BLaER1 treated with 17β-estradiol and CSF1 and Interleukin-3, amounts not matched to agents 10 nM and 100 nM (cell line): ENCODE measurements at regions not wholly inside any gene's neighbourhood (a gene's known extent, or its start where the extent isn't known, plus 50 kb on each side); places are given as distances from the start of the nearest gene placed in this dataset.
A peak's percentile ranks its signal among the peaks of the same experiment; 100 is the strongest.

Source experiments
- H3K27ac ChIP-seq, 11 experiments: shearing (Covaris generic); formaldehyde crosslinking; 2 replicates each; pipeline ENCODE4 v1.8.1; 2022
- H3K27me3 ChIP-seq, 11 experiments: shearing (Covaris generic); formaldehyde crosslinking; 2 replicates each; pipeline ENCODE4 v1.8.1; 2022
- H3K36me3 ChIP-seq, 11 experiments: shearing (Covaris generic); formaldehyde crosslinking; 2 replicates each; pipeline ENCODE4 v1.8.1; 2022
- H3K4me1 ChIP-seq, 10 experiments: shearing (Covaris generic); formaldehyde crosslinking; 2 replicates each; pipeline ENCODE4 v1.8.1; 2022
- H3K4me2 ChIP-seq, 11 experiments: shearing (Covaris generic); formaldehyde crosslinking; 2 replicates each; pipeline ENCODE4 v1.8.1; 2022
- H3K4me3 ChIP-seq, 10 experiments: shearing (Covaris generic); formaldehyde crosslinking; 2 replicates each; pipeline ENCODE4 v1.8.1; 2022
- H3K9ac ChIP-seq, 11 experiments: shearing (Covaris generic); formaldehyde crosslinking; 2 replicates each; pipeline ENCODE4 v1.8.1; 2022
- H3K9me3 ChIP-seq, 11 experiments: shearing (Covaris generic); formaldehyde crosslinking; replicated peaks in 1 of 11; 2 replicates each; pipeline ENCODE4 v1.8.1; 2022
- H4K20me1 ChIP-seq, 11 experiments: shearing (Covaris generic); formaldehyde crosslinking; 2 replicates each; pipeline ENCODE4 v1.8.1; 2022
- Cebpa-rat ChIP-seq, 11 experiments: shearing (Covaris generic); IDR thresholded peaks; 2 replicates each; pipeline ENCODE4 v1.8.1; 2022

DNA sequence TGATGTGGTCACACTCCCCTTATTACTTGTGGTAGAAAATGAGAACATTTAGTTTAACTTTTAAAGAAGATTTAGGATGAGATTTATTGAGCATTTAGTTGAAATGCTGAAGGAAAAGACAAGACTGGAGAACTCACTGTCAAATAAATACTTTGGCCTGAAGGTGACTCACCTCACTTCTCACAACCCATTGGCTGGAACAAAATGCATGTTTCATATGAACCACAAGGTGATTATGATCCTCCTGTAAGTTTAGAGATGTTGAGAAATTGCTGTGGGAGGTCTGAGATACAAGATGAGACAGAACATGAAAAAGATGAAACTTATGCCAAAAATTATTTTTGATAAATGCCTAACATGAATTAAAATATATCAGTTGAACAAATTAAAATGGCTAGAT is 1004.5 kb downstream of the SOCS6 start:
- Histone ChIP-seq H3K4me1 (no peaks in the 10 kb centered on the region), H3K27me3 (no peaks in the 10 kb centered on the region), H3K27ac (no peak overlapping the region), H3K9ac (no peak overlapping the region), H3K36me3 (no peaks in the 10 kb centered on the region), H4K20me1 (no peaks in the 10 kb centered on the region), H3K9me3 (no peaks in the 10 kb centered on the region), H3K4me2 (no peak overlapping the region), H3K4me3 (no peak overlapping the region)
- TF ChIP-seq Cebpa-rat (IDR thresholded peaks at IDR 0.05): no peak

DNA sequence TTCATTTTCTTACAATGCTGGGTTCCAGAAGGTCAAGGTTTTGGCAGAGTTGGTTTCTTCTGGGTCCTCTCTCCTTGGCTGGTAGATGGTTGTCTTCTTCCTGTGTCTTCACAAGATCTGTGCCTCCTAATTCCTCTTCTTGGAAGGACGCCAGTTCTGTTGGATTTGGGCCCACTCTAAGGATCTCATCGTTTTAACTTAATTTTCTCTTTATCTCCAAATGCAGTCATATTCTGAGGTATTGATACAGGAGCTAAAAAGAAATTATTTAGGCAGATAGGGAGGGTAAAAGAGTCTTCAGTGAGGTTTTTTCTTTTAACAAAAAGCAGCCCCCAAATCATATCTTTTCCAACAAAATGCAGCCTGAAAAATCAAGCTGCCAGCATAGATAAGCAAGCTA is 998.4 kb downstream of the SOCS6 start:
- Histone ChIP-seq H3K4me2 (no peak overlapping the region), H3K9ac (no peak overlapping the region), H3K27me3 (no peaks in the 10 kb centered on the region), H3K27ac (no peak overlapping the region), H4K20me1 (no peaks in the 10 kb centered on the region), H3K9me3 (no peaks in the 10 kb centered on the region), H3K36me3 (no peaks in the 10 kb centered on the region), H3K4me3 (no peak overlapping the region), H3K4me1 (no peaks in the 10 kb centered on the region)
- no peak for TF ChIP-seq Cebpa-rat (IDR thresholded peaks at IDR 0.05)

DNA sequence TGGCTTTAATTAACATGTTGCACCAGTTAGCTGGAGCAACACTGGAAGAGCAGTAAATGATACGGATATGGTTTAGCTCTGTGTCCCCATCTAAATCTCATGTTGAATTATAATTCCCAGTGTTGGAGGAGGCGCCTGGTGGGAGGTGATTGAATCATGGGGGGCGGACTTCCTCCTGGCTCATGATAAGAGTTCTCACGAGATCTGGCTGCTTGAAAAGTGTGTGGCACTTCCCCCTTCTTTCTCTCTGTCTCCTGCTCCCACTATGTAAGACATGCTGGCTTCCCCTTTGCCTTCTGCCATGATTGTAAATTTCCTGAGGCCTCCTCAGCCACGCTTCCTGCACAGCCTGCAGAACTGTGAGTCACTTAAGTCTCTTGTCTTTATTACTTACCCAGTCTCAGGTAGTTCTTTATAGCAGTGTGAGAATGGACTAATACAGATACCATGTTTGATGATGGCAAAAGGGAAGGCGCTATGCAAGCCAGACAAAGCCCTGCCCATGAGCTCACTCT is 963.6 kb downstream of the SOCS6 start:
- Histone ChIP-seq H3K4me3 (no peak overlapping the region), H4K20me1 (no peaks in the 10 kb centered on the region), H3K4me2 (peak overlapping the region in 8 of 11 experiments; percentile 5 to 45 (median 28); a peak in 6 of 22 replicates), H3K9ac (no peak overlapping the region), H3K27ac (no peak overlapping the region), H3K27me3 (no peaks in the 10 kb centered on the region), H3K4me1 (peaks cover 0 to 11% (median 6%) of the 10 kb centered on the region in 10 experiments; a peak in 10 of 20 replicates), H3K9me3 (no peaks in the 10 kb centered on the region), H3K36me3 (no peaks in the 10 kb centered on the region)
- no peak for TF ChIP-seq Cebpa-rat (IDR thresholded peaks at IDR 0.05)

DNA sequence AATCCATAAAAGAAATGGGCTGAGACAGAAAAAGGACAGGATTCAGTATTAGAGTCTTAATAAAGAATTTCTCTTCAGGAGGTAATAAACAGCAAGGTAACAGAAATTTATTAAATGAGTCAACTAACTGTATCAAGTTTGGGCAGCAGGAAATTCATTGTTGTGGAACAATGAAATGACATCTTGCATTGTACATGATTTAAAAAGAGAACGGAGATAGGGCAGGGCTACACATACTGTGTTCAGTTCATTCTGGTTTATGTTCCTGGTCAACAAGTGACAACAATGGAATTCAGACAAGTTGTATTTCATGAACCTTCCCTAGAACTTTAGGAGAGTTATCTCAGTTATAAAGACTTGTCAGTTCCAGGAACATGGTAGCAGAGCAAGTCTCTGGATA is 961.3 kb downstream of the SOCS6 start:
- H3K4me3 ChIP-seq: no peak overlapping the region
- H3K27ac ChIP-seq: no peak overlapping the region
- no peak overlapping the region for H3K4me2 ChIP-seq
- H3K36me3 ChIP-seq: no peaks in the 10 kb centered on the region
- TF ChIP-seq Cebpa-rat (IDR thresholded peaks at IDR 0.05): no peak
- H3K27me3 ChIP-seq: no peaks in the 10 kb centered on the region
- H3K9ac ChIP-seq: no peak overlapping the region
- peaks cover 0 to 11% (median 6%) of the 10 kb centered on the region in 10 experiments; a peak in 10 of 20 replicates for H3K4me1 ChIP-seq
- no peaks in the 10 kb centered on the region for H4K20me1 ChIP-seq
- no peaks in the 10 kb centered on the region for H3K9me3 ChIP-seq

DNA sequence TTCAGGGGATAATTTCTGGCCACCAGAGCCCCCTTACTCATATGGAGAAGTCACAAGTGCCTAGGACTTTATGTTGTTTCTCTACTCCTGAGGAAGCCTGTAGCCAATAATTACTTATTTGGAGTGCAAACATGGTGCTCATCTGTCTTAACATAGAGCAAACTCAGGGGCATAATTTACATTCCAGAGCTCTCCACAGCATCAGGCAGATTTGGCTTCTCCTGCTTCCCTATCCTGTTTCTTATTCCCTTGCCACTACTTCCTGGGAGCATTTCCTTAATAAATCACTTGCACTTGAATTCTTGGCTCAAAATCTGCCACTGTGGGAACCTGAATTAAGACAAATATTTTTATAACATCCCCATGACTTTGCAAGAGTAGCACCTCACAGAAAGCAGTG is 960.9 kb downstream of the SOCS6 start:
- Histone ChIP-seq H3K4me1 (peaks cover 0 to 11% (median 6%) of the 10 kb centered on the region in 10 experiments; a peak in 10 of 20 replicates), H3K4me3 (no peak overlapping the region), H3K27ac (no peak overlapping the region), H3K9ac (no peak overlapping the region), H3K27me3 (no peaks in the 10 kb centered on the region), H3K4me2 (no peak overlapping the region), H3K9me3 (no peaks in the 10 kb centered on the region), H3K36me3 (no peaks in the 10 kb centered on the region), H4K20me1 (no peaks in the 10 kb centered on the region)
- no peak for TF ChIP-seq Cebpa-rat (IDR thresholded peaks at IDR 0.05)

DNA sequence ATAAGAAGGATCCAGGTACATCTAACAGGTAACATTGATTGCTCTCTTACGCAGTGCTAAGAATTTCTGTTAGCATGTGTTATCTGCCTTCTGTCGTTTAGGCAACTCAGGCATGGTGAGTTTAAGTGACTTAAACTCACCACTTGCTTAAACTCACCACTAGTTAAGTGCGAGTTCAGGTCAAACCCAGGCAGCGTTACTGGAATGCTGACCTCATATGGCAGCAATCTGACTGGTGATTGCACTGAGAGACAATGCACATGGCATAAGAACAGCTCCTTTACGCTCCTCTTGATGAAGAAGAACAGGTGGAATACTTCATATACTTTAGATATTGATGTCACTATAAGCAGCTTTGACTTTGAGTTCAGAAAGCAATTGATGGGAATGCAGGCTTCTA is 954.1 kb downstream of the SOCS6 start:
- Histone ChIP-seq H4K20me1 (no peaks in the 10 kb centered on the region), H3K36me3 (no peaks in the 10 kb centered on the region), H3K4me3 (no peak overlapping the region), H3K27ac (no peak overlapping the region), H3K9me3 (no peaks in the 10 kb centered on the region), H3K4me2 (no peak overlapping the region), H3K4me1 (no peaks in the 10 kb centered on the region), H3K9ac (no peak overlapping the region), H3K27me3 (no peaks in the 10 kb centered on the region)
- no peak for TF ChIP-seq Cebpa-rat (IDR thresholded peaks at IDR 0.05)

DNA sequence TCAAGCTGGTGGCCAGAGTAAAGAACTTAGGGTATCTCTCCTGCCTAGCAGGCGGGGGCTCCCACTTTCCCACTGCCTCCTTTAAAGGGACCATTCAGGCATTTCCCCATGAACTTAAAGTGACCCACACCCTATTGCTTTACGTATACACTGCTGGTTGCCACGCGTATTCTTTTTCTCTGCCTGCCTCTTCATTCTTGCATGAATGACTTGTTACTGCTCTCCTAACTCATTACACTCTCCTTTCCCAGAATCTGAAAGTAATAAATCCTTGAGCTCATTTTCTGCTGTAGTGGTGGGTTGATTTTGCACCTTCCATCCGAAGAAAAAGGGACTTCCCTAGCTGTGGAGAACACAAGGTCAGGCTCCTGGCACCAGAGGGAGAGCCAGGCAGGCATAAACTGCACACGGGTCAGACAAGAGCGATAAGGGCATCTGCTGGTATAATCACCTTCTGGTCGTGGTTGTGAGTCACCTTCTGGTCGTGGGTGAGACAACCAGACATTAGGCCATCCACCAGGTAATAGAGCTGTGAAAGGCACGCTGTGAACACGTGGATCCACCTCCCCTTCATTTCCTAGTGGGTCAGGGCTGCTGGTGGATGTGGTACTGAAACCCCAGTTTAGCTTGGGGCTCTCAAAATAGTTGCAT is 950.3 kb downstream of the SOCS6 start:
- no peak overlapping the region for H3K4me2 ChIP-seq
- H3K27me3 ChIP-seq: no peaks in the 10 kb centered on the region
- no peak overlapping the region for H3K4me3 ChIP-seq
- H3K9me3 ChIP-seq: no peaks in the 10 kb centered on the region
- H3K9ac ChIP-seq: no peak overlapping the region
- peaks cover 0 to 7% (median 0%) of the 10 kb centered on the region in 10 experiments; a peak in 1 of 20 replicates for H3K4me1 ChIP-seq
- no peak for TF ChIP-seq Cebpa-rat (IDR thresholded peaks at IDR 0.05)
- H3K36me3 ChIP-seq: no peaks in the 10 kb centered on the region
- H3K27ac ChIP-seq: no peak overlapping the region
- H4K20me1 ChIP-seq: no peaks in the 10 kb centered on the region

DNA sequence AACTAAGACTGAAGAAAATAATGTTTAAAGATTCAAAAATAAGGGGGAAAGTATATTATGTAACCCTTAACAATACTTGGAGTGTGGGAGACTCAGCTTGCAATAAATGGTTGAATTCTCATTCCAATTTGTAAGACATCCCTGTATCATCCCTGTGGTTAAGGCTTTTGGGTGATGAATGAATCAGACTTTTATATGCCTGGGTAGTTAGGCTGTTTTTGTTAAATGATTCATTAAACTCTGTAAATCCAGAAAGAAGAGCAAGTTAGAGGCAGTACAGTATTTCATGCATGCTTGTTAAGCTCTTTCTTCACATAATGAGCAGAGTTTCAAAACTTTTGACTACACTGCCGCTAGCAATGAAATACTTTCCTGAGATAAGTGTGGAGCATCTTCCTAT is 948.8 kb downstream of the SOCS6 start:
- Histone ChIP-seq H3K9me3 (no peaks in the 10 kb centered on the region), H3K4me1 (peaks cover 0 to 7% (median 0%) of the 10 kb centered on the region in 10 experiments; a peak in 1 of 20 replicates), H4K20me1 (no peaks in the 10 kb centered on the region), H3K9ac (no peak overlapping the region), H3K4me2 (no peak overlapping the region), H3K4me3 (no peak overlapping the region), H3K27ac (no peak overlapping the region), H3K27me3 (no peaks in the 10 kb centered on the region), H3K36me3 (no peaks in the 10 kb centered on the region)
- TF ChIP-seq Cebpa-rat (IDR thresholded peaks at IDR 0.05): no peak

DNA sequence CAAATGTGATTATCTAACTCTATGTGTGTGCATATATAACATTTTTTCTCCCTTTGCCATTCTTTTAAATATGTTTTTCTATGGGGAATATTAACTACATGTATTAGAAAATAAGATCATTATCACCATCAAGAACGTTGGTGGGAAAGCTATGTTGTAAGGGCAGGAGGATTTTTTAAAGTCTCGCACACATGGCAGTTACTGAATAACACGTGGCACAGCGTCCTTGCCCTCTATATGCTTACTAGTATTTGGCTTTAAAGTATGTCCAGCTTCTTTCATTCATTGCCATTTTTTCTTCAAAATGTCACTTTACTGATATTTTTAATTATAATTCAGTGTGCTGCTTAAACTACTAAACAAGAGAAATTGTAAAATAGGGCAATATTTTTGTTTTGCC is 944.3 kb downstream of the SOCS6 start:
- Histone ChIP-seq H3K9ac (no peak overlapping the region), H3K36me3 (no peaks in the 10 kb centered on the region), H3K4me2 (no peak overlapping the region), H3K27ac (no peak overlapping the region), H3K4me3 (no peak overlapping the region), H3K9me3 (no peaks in the 10 kb centered on the region), H3K4me1 (peaks cover 0 to 7% (median 0%) of the 10 kb centered on the region in 10 experiments; a peak in 1 of 20 replicates), H4K20me1 (no peaks in the 10 kb centered on the region), H3K27me3 (no peaks in the 10 kb centered on the region)
- no peak for TF ChIP-seq Cebpa-rat (IDR thresholded peaks at IDR 0.05)

DNA sequence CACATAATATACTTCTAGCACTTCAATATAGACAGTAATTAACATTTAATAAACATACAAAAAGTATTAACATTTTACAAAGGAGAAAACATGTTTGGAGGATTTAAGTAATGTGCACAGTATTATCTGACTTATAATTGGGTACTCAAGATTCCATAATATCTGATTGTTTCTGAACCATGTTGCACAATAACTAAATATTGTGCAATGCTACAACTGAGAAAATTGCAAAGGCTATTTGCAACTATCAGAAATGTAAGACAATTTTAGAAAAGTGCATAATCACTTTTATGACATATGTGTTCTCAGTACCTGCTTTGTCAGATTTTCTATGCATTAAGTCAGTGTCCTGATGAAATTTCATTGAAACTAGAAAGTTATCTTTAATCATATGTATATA is 934.6 kb downstream of the SOCS6 start:
- Histone ChIP-seq H3K4me3 (no peak overlapping the region), H3K9me3 (no peaks in the 10 kb centered on the region)

More for the DNA sequence above, 934.6 kb downstream of the SOCS6 start:
- no peak for TF ChIP-seq Cebpa-rat (IDR thresholded peaks at IDR 0.05)
- Histone ChIP-seq H3K27me3 (no peaks in the 10 kb centered on the region), H3K4me1 (no peaks in the 10 kb centered on the region), H3K9ac (no peak overlapping the region), H3K27ac (no peak overlapping the region), H4K20me1 (no peaks in the 10 kb centered on the region), H3K36me3 (no peaks in the 10 kb centered on the region), H3K4me2 (no peak overlapping the region)
